Suprapubic skin (tissue), 4 donors: ENCODE measurements at regions not wholly inside any gene's neighbourhood (a gene's known extent, or its start where the extent isn't known, plus 50 kb on each side); places are given as distances from the start of the nearest gene placed in this dataset.

Source experiments
- DNase-seq, 2 donors: peaks; one replicate each; pipeline ENCODE4 v3.0.0-alpha.2; 2019; ENCODE audit warnings: low spot score in 2 of 2
- H3K27ac ChIP-seq: fragments of 200-600 bp; sonication (generic); one replicate; pipeline ENCODE4 v1.5.1; 2019
- H3K27me3 ChIP-seq: fragments of 200-600 bp; sonication (generic); one replicate; pipeline ENCODE4 v1.5.1; 2019
- H3K36me3 ChIP-seq: fragments of 200-600 bp; sonication (generic); one replicate; pipeline ENCODE4 v1.5.1; 2019
- H3K4me1 ChIP-seq: fragments of 200-600 bp; sonication (generic); one replicate; pipeline ENCODE4 v1.5.1; 2019
- H3K4me3 ChIP-seq: fragments of 200-600 bp; sonication (generic); one replicate; pipeline ENCODE4 v1.5.1; 2019; ENCODE audit warnings: mild to moderate bottlenecking
- H3K9me3 ChIP-seq: fragments of 200-600 bp; sonication (generic); one replicate; pipeline ENCODE4 v1.5.1; 2019
- EP300 ChIP-seq: sonication (generic); formaldehyde crosslinking; IDR thresholded peaks from one replicate; pipeline ENCODE4 v1.6.1; 2017; ENCODE audit warnings: antibody characterized with exemption
- POLR2A ChIP-seq, 2 donors: fragments of 450-650 bp; IDR thresholded peaks; one replicate each; pipeline ENCODE4 v1.6.1; 2017; ENCODE audit warnings: antibody characterized with exemption in 2 of 2, mild to moderate bottlenecking in 2 of 2, moderate library complexity in 2 of 2
- POLR2AphosphoS5 ChIP-seq, 3 donors: sonication (generic); formaldehyde crosslinking; IDR thresholded peaks; one replicate each; pipeline ENCODE4 v1.6.1; 2017; ENCODE audit warnings: antibody characterized with exemption in 3 of 3
- WGBS: methylation state at CpG from one replicate; pipeline ENCODE4 v1.1.5; 2018; 5-methylcytosine and 5-hydroxymethylcytosine counted together
- TF ChIP-seq, protein P1 (sequence below), 2 donors: fragments of 200-600 bp in 1 of 2; fragments of 450-650 bp in 1 of 2; sonication (generic) in 1 of 2; IDR thresholded peaks; one replicate each; pipeline ENCODE4 v1.5.1; 2016 to 2019; ENCODE audit warnings: antibody characterized with exemption in 2 of 2, mild to moderate bottlenecking in 1 of 2, moderate library complexity in 1 of 2

DNA sequence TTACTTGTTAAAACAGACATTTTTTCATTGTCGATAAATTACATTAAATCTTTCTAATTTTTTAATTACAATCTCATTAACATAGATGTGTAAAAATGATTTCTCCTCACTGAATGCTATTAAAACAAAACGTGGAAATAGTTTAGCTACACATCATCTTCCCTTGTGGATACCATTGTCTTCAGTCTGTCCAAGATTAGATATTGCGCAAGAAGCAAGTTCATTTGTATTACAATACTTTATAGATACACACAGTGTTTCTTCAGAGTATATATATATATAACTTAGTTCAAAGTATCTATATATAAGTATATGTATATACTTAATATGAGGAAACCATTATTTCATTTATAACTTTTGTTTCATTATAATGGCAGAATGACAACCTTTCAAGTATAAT, 883.3 kb upstream of the CNTN5 start:
- no peak overlapping the region for H3K27ac ChIP-seq
- H3K4me1 ChIP-seq, result no peaks in the 10 kb centered on the region
- no peaks in the 10 kb centered on the region for H3K9me3 ChIP-seq
- H3K27me3 ChIP-seq, result no peaks in the 10 kb centered on the region
- no peak overlapping the region for H3K4me3 ChIP-seq
- TF ChIP-seq EP300 (no peak), POLR2A (IDR thresholded peaks at IDR 0.05) (no peak), POLR2AphosphoS5 (IDR thresholded peaks at IDR 0.05) (no peak)
- TF ChIP-seq, protein P1, sequence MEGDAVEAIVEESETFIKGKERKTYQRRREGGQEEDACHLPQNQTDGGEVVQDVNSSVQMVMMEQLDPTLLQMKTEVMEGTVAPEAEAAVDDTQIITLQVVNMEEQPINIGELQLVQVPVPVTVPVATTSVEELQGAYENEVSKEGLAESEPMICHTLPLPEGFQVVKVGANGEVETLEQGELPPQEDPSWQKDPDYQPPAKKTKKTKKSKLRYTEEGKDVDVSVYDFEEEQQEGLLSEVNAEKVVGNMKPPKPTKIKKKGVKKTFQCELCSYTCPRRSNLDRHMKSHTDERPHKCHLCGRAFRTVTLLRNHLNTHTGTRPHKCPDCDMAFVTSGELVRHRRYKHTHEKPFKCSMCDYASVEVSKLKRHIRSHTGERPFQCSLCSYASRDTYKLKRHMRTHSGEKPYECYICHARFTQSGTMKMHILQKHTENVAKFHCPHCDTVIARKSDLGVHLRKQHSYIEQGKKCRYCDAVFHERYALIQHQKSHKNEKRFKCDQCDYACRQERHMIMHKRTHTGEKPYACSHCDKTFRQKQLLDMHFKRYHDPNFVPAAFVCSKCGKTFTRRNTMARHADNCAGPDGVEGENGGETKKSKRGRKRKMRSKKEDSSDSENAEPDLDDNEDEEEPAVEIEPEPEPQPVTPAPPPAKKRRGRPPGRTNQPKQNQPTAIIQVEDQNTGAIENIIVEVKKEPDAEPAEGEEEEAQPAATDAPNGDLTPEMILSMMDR (IDR thresholded peaks at IDR 0.05), result no peak
- H3K36me3 ChIP-seq, result no peaks in the 10 kb centered on the region
- DNase-seq, result no peak
- 78% methylated on average over 3 of the region's 3 CpGs for WGBS

DNA sequence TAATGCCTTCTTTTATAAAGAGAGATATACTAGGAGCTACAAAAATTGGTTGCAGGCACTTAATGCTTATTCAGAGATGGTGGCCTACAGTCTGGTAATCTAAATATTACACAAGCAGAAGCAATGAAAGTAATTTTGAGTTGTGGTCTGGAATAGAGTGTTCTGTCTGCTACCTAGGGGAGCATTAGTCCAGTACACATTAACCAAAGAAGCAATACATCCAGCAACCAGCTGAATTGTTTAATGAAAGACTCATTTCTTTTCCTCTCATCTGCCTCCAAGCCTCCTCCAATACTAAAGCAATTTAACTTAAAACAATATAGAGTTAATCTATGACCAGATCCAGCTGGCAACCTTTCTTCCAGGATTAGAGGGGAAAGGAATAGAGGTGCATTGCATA, 877.1 kb upstream of the CNTN5 start:
- Histone ChIP-seq H3K9me3 (no peaks in the 10 kb centered on the region), H3K36me3 (no peaks in the 10 kb centered on the region), H3K27me3 (no peaks in the 10 kb centered on the region), H3K4me1 (no peaks in the 10 kb centered on the region), H3K4me3 (no peak overlapping the region), H3K27ac (no peak overlapping the region)
- no peak for TF ChIP-seq POLR2AphosphoS5 (IDR thresholded peaks at IDR 0.05)
- TF ChIP-seq, protein P1 (IDR thresholded peaks at IDR 0.05), result no peak
- no peak for TF ChIP-seq EP300
- TF ChIP-seq POLR2A (IDR thresholded peaks at IDR 0.05), result no peak
- DNase-seq, result no peak

DNA sequence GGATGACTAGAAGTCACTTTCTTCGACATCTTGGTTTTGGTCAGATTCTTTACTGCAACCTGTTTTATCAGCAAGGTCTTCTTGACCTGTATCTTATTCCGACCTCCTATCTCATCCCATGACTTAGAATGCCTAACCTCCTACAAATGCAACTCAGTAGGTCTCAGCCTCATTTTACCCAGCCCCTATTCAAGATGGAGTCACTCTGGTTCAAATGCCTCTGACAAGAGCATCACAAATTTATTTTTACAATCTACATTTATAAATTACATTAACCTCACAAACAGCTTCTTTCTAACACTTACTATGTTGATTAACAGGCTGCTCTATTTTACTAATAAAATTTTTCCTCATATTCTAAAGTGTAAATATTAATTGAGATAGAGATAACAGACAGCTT, 867.0 kb upstream of the CNTN5 start:
- 88% methylated on average over 2 of the region's 2 CpGs for WGBS
- H3K27ac ChIP-seq, result no peak overlapping the region
- no peak for DNase-seq
- H3K4me3 ChIP-seq, result no peak overlapping the region
- no peaks in the 10 kb centered on the region for H3K27me3 ChIP-seq
- no peaks in the 10 kb centered on the region for H3K36me3 ChIP-seq
- TF ChIP-seq EP300, result no peak
- TF ChIP-seq POLR2A (IDR thresholded peaks at IDR 0.05), result no peak
- TF ChIP-seq, protein P1 (IDR thresholded peaks at IDR 0.05), result no peak
- no peak for TF ChIP-seq POLR2AphosphoS5 (IDR thresholded peaks at IDR 0.05)
- H3K4me1 ChIP-seq, result no peaks in the 10 kb centered on the region
- no peaks in the 10 kb centered on the region for H3K9me3 ChIP-seq

DNA sequence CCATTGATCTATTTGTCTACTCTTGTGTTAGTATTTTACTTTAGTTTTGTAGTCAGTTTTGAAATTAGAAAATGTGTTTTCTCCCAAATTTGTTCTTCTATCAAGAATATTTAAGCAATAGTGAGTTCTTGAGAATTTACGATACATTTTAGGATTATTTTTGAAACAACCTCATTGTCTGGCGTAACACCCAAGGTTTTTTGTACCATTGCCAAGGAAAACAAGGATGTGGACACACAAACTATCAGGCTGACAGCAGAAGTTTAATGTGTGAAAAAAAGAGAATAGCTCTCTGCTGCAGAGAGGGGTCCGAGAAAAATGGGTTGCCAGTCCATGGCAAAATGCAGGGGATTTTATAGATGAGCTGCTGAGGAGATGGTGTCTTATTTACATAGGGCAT, 865.1 kb upstream of the CNTN5 start:
- no peak for DNase-seq
- Histone ChIP-seq H3K27ac (no peak overlapping the region), H3K4me1 (no peaks in the 10 kb centered on the region), H3K9me3 (no peaks in the 10 kb centered on the region), H3K27me3 (no peaks in the 10 kb centered on the region), H3K4me3 (no peak overlapping the region), H3K36me3 (no peaks in the 10 kb centered on the region)
- TF ChIP-seq POLR2AphosphoS5 (IDR thresholded peaks at IDR 0.05) (no peak), EP300 (no peak), POLR2A (IDR thresholded peaks at IDR 0.05) (no peak)
- TF ChIP-seq, protein P1 (IDR thresholded peaks at IDR 0.05), result no peak
- WGBS, result 55% methylated on average over 3 of the region's 3 CpGs

DNA sequence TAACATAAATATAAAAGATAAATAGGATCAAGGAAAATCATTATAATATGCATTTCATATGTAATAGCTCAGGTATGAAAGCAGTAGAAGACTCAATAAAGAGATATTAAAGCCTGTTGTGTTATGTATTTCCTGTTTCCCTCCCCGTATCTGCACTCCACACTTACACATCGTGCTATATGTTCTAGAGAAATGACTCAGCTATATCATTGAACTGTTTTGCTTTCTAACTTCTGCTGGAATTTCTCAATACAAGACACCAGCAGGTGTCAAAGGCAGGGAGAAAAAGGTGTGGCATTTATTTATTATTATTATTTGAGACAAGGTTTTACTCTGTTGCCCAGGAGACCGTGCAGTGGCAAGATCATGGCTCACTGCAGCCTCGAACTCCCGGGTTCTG, 842.8 kb upstream of the CNTN5 start:
- WGBS, result 73% methylated on average over 5 of the region's 5 CpGs
- H3K36me3 ChIP-seq, result no peaks in the 10 kb centered on the region
- no peaks in the 10 kb centered on the region for H3K9me3 ChIP-seq
- no peak for DNase-seq
- no peaks in the 10 kb centered on the region for H3K4me1 ChIP-seq
- H3K27ac ChIP-seq, result no peak overlapping the region
- TF ChIP-seq EP300, result no peak
- TF ChIP-seq, protein P1 (IDR thresholded peaks at IDR 0.05), result no peak
- TF ChIP-seq POLR2A (IDR thresholded peaks at IDR 0.05), result no peak
- no peak for TF ChIP-seq POLR2AphosphoS5 (IDR thresholded peaks at IDR 0.05)
- H3K4me3 ChIP-seq, result no peak overlapping the region
- no peaks in the 10 kb centered on the region for H3K27me3 ChIP-seq
